ENCODE measurements at regions not wholly inside any gene's neighbourhood (a gene's known extent, or its start where the extent isn't known, plus 50 kb on each side); places are given as distances from the start of the nearest gene placed in this dataset.

- Histone ChIP-seq H3K4me1 (ENCODE audit: insufficient read depth) (peaks cover 35% of the 10 kb centered on the region), H3K9ac (no peak overlapping the region), H3K36me3 (ENCODE audit: low read depth) (no peaks in the 10 kb centered on the region), H3F3A (ENCODE audit: insufficient read depth) (peaks cover 33% of the 10 kb centered on the region), H3K27ac (peak overlapping the region; percentile 30; the same call in 1 of the 2 replicates), H3K4me2 (ENCODE audit: unreplicated experiment) (peak overlapping the region; percentile 32), H3K27me3 (replicated peaks; ENCODE audit: insufficient read depth) (no peaks in the 10 kb centered on the region), H4K20me1 (ENCODE audit: insufficient read depth) (no peaks in the 10 kb centered on the region), H3K9me2 (ENCODE audit: insufficient read depth) (no peaks in the 10 kb centered on the region), H2AFZ (no peak overlapping the region), H3K4me3 (no peak overlapping the region), H3K9me3 (ENCODE audit: low read depth) (no peaks in the 10 kb centered on the region), H3K79me2 (ENCODE audit: insufficient read depth) (no peaks in the 10 kb centered on the region)
- DNase-seq: no peak
- in situ Hi-C loops (cut with MboI): no loop called here
- TF ChIP-seq EZH2phosphoT487 (IDR thresholded peaks at IDR 0.05; ENCODE audit: insufficient read depth, low read depth) (no peak), EZH2 (IDR thresholded peaks at IDR 0.05; ENCODE audit: insufficient read depth, poor library complexity, severe bottlenecking) (no peak)
These were observed 1288.7 kb upstream of the SORCS1 start for GRCh38 chr10:108453166-108453565.

- Histone ChIP-seq H3K4me2 (ENCODE audit: unreplicated experiment) (peak overlapping the region; percentile 32), H3K27ac (peak overlapping the region; percentile 30; the same call in 1 of the 2 replicates)
- TF ChIP-seq EZH2phosphoT487 (IDR thresholded peaks at IDR 0.05; ENCODE audit: insufficient read depth, low read depth) (no peak), EZH2 (IDR thresholded peaks at IDR 0.05; ENCODE audit: insufficient read depth, poor library complexity, severe bottlenecking) (no peak)
These were observed 1288.0 kb upstream of the SORCS1 start for GRCh38 chr10:108452533-108452932.

GRCh38 chr10:108450280-108450679, 1285.8 kb upstream of the SORCS1 start:
- Histone ChIP-seq H4K20me1 (ENCODE audit: insufficient read depth) (no peaks in the 10 kb centered on the region), H3K27me3 (replicated peaks; ENCODE audit: insufficient read depth) (no peaks in the 10 kb centered on the region), H3K9me3 (ENCODE audit: low read depth) (no peaks in the 10 kb centered on the region), H3F3A (ENCODE audit: insufficient read depth) (peaks cover 45% of the 10 kb centered on the region), H2AFZ (no peak overlapping the region), H3K36me3 (ENCODE audit: low read depth) (no peaks in the 10 kb centered on the region), H3K4me1 (ENCODE audit: insufficient read depth) (peaks cover 44% of the 10 kb centered on the region), H3K4me3 (no peak overlapping the region), H3K27ac (no peak overlapping the region), H3K4me2 (ENCODE audit: unreplicated experiment) (no peak overlapping the region), H3K9ac (no peak overlapping the region), H3K9me2 (ENCODE audit: insufficient read depth) (no peaks in the 10 kb centered on the region), H3K79me2 (ENCODE audit: insufficient read depth) (no peaks in the 10 kb centered on the region)
- DNase-seq: no peak
- TF ChIP-seq EZH2 (IDR thresholded peaks at IDR 0.05; ENCODE audit: insufficient read depth, poor library complexity, severe bottlenecking) (no peak), EZH2phosphoT487 (IDR thresholded peaks at IDR 0.05; ENCODE audit: insufficient read depth, low read depth) (no peak)
- in situ Hi-C loops (cut with MboI): no loop called here
- 96 to 100% methylated on average over 2 of the region's 2 CpGs for WGBS, 2 experiments (ENCODE audit: low coverage in 1 of 2, low lambda C conversion rate in 2 of 2, missing lambda C conversion rate in 2 of 2)

More at GRCh38 chr10:108452533-108452932, 1288.0 kb upstream of the SORCS1 start:
- Histone ChIP-seq H3K9me3 (ENCODE audit: low read depth) (no peaks in the 10 kb centered on the region), H3F3A (ENCODE audit: insufficient read depth) (peaks cover 33% of the 10 kb centered on the region), H3K4me3 (no peak overlapping the region), H3K9ac (no peak overlapping the region), H3K9me2 (ENCODE audit: insufficient read depth) (no peaks in the 10 kb centered on the region), H3K79me2 (ENCODE audit: insufficient read depth) (no peaks in the 10 kb centered on the region), H4K20me1 (ENCODE audit: insufficient read depth) (no peaks in the 10 kb centered on the region), H2AFZ (no peak overlapping the region), H3K27me3 (replicated peaks; ENCODE audit: insufficient read depth) (no peaks in the 10 kb centered on the region), H3K36me3 (ENCODE audit: low read depth) (no peaks in the 10 kb centered on the region), H3K4me1 (ENCODE audit: insufficient read depth) (peaks cover 35% of the 10 kb centered on the region)
- peak; percentile 73 for DNase-seq
- 76 to 85% methylated on average over 5 of the region's 5 CpGs for WGBS, 2 experiments (ENCODE audit: low coverage in 1 of 2, low lambda C conversion rate in 2 of 2, missing lambda C conversion rate in 2 of 2)
- in situ Hi-C loops (cut with MboI): no loop called here

- TF ChIP-seq EZH2 (IDR thresholded peaks at IDR 0.05; ENCODE audit: insufficient read depth, poor library complexity, severe bottlenecking): no peak
- Histone ChIP-seq H2AFZ (peak overlapping the region; percentile 46; the same call in 1 of the 2 replicates), H4K20me1 (ENCODE audit: insufficient read depth) (no peaks in the 10 kb centered on the region), H3K9me2 (ENCODE audit: insufficient read depth) (no peaks in the 10 kb centered on the region), H3K4me2 (ENCODE audit: unreplicated experiment) (peak overlapping the region; percentile 65), H3K9ac (peak overlapping the region; percentile 17; the same call in 1 of the 2 replicates), H3K4me3 (peak overlapping the region; percentile 30), H3K4me1 (ENCODE audit: insufficient read depth) (peaks cover 17% of the 10 kb centered on the region), H3K79me2 (ENCODE audit: insufficient read depth) (no peaks in the 10 kb centered on the region), H3K36me3 (ENCODE audit: low read depth) (no peaks in the 10 kb centered on the region), H3K27ac (peak overlapping the region; percentile 70), H3K27me3 (replicated peaks; ENCODE audit: insufficient read depth) (no peaks in the 10 kb centered on the region), H3F3A (ENCODE audit: insufficient read depth) (peaks cover 15% of the 10 kb centered on the region), H3K9me3 (ENCODE audit: low read depth) (no peaks in the 10 kb centered on the region)
- peak; percentile 79 for DNase-seq
- in situ Hi-C loops (cut with MboI): no loop called here
- 23 to 37% methylated on average over 3 of the region's 3 CpGs for WGBS, 2 experiments (ENCODE audit: low coverage in 1 of 2, low lambda C conversion rate in 2 of 2, missing lambda C conversion rate in 2 of 2)
These were observed 1281.2 kb upstream of the SORCS1 start for GRCh38 chr10:108445746-108446145.

- Histone ChIP-seq H3K9me2 (ENCODE audit: insufficient read depth) (no peaks in the 10 kb centered on the region), H3K27me3 (replicated peaks; ENCODE audit: insufficient read depth) (no peaks in the 10 kb centered on the region), H2AFZ (no peak overlapping the region), H3K9me3 (ENCODE audit: low read depth) (no peaks in the 10 kb centered on the region), H3K9ac (no peak overlapping the region), H3K4me1 (ENCODE audit: insufficient read depth) (peaks cover 17% of the 10 kb centered on the region), H3K79me2 (ENCODE audit: insufficient read depth) (no peaks in the 10 kb centered on the region), H4K20me1 (ENCODE audit: insufficient read depth) (no peaks in the 10 kb centered on the region), H3K27ac (no peak overlapping the region), H3K36me3 (ENCODE audit: low read depth) (no peaks in the 10 kb centered on the region), H3K4me3 (no peak overlapping the region), H3F3A (ENCODE audit: insufficient read depth) (peaks cover 15% of the 10 kb centered on the region), H3K4me2 (ENCODE audit: unreplicated experiment) (no peak overlapping the region)
- WGBS, 2 experiments (ENCODE audit: low coverage in 1 of 2, low lambda C conversion rate in 2 of 2, missing lambda C conversion rate in 2 of 2): 88 to 92% methylated on average over 2 of the region's 2 CpGs
- in situ Hi-C loops (cut with MboI): no loop called here
- DNase-seq: no peak
- TF ChIP-seq EZH2phosphoT487 (IDR thresholded peaks at IDR 0.05; ENCODE audit: insufficient read depth, low read depth) (no peak), EZH2 (IDR thresholded peaks at IDR 0.05; ENCODE audit: insufficient read depth, poor library complexity, severe bottlenecking) (no peak)
These were observed 1279.1 kb upstream of the SORCS1 start for GRCh38 chr10:108443636-108444035.

Measured in GM23248 (cell line).